ENCODE measurements at regions not wholly inside any gene's neighbourhood (a gene's known extent, or its start where the extent isn't known, plus 50 kb on each side); places are given as distances from the start of the nearest gene placed in this dataset.
A peak's percentile ranks its signal among the peaks of the same experiment; 100 is the strongest.
"Not testable (repeated sequence)": the region's sequence is repeated elsewhere in the genome, so short reads cannot be mapped to it uniquely, and the experiment has no call there.

- DNase-seq (no peak), FAIRE-seq (no peak), ATAC-seq (no peak)
- no peak for TF ChIP-seq CTCF (IDR thresholded peaks at IDR 0.05)
- H3K4me1 ChIP-seq = no peaks in the 10 kb centered on the region
- no peaks in the 10 kb centered on the region for H3K27me3 ChIP-seq
- H3K4me3 ChIP-seq = no peak overlapping the region
- intact Hi-C loops (cut with DNase I) = no loop called here
- WGBS, 2 donors = 93 to 96% methylated on average over 4 of the region's 4 CpGs
- H3K9me3 ChIP-seq = no peaks in the 10 kb centered on the region
- no peak overlapping the region for H3K27ac ChIP-seq
- no peaks in the 10 kb centered on the region for H3K36me3 ChIP-seq
Observed at GRCh38 chr2:111668274-111668616, 215.7 kb downstream of the ANAPC1 start.

DNA sequence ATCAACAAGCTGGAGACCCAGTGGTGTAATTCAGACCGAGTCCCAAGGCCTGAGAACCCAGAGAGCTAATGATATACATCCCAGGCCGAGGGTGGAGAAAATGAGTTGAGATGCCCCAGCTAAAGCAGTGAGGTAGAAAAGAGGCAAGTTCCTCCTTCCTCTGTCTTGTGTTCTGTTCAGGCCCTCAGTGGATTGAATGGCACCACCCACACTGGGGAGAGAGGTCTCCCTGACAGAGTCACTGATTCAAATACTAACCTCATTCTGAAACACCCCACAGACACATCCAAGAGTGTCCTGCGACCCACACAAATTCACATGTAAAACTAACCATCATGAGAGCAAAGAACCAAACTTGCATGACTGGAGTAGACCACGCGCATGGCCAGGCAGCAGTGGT lies 215.3 kb downstream of the ANAPC1 start:
- Histone ChIP-seq H3K9me3 (no peaks in the 10 kb centered on the region), H3K36me3 (no peaks in the 10 kb centered on the region), H3K4me3 (no peak overlapping the region), H3K27ac (no peak overlapping the region), H3K27me3 (no peaks in the 10 kb centered on the region), H3K4me1 (no peaks in the 10 kb centered on the region)
- DNase-seq (peak in 1 of 6 donors; percentile 1), FAIRE-seq (no peak), ATAC-seq (no peak)
- intact Hi-C loops (cut with DNase I) = no loop called here
- WGBS, 2 donors = 86 to 97% methylated on average over 5 of the region's 5 CpGs
- no peak for TF ChIP-seq CTCF (IDR thresholded peaks at IDR 0.05)

GRCh38 chr2:111669928-111670695 lies 213.9 kb downstream of the ANAPC1 start:
- TF ChIP-seq CTCF (IDR thresholded peaks at IDR 0.05) = no peak
- intact Hi-C loops (cut with DNase I) = no loop called here
- no peaks in the 10 kb centered on the region for H3K4me1 ChIP-seq
- no peak overlapping the region for H3K4me3 ChIP-seq
- no peak overlapping the region for H3K27ac ChIP-seq
- no peaks in the 10 kb centered on the region for H3K9me3 ChIP-seq
- DNase-seq = no peak
- ATAC-seq = no peak
- FAIRE-seq = no peak
- H3K36me3 ChIP-seq = no peaks in the 10 kb centered on the region
- H3K27me3 ChIP-seq = no peaks in the 10 kb centered on the region
- 87 to 92% methylated on average over 11 of the region's 11 CpGs for WGBS, 2 donors

- intact Hi-C loops (cut with DNase I) = no loop called here
- Histone ChIP-seq H3K27me3 (no peaks in the 10 kb centered on the region), H3K4me3 (no peak overlapping the region), H3K36me3 (no peaks in the 10 kb centered on the region), H3K9me3 (no peaks in the 10 kb centered on the region), H3K4me1 (no peaks in the 10 kb centered on the region), H3K27ac (no peak overlapping the region)
- FAIRE-seq (no peak), DNase-seq (peak in 1 of 6 donors; percentile 9), ATAC-seq (no peak)
- WGBS, 2 donors = 88 to 92% methylated on average over 6 of the region's 6 CpGs
- TF ChIP-seq CTCF (IDR thresholded peaks at IDR 0.05) = no peak
Observed at GRCh38 chr2:111670776-111671175, 213.2 kb downstream of the ANAPC1 start.

DNA sequence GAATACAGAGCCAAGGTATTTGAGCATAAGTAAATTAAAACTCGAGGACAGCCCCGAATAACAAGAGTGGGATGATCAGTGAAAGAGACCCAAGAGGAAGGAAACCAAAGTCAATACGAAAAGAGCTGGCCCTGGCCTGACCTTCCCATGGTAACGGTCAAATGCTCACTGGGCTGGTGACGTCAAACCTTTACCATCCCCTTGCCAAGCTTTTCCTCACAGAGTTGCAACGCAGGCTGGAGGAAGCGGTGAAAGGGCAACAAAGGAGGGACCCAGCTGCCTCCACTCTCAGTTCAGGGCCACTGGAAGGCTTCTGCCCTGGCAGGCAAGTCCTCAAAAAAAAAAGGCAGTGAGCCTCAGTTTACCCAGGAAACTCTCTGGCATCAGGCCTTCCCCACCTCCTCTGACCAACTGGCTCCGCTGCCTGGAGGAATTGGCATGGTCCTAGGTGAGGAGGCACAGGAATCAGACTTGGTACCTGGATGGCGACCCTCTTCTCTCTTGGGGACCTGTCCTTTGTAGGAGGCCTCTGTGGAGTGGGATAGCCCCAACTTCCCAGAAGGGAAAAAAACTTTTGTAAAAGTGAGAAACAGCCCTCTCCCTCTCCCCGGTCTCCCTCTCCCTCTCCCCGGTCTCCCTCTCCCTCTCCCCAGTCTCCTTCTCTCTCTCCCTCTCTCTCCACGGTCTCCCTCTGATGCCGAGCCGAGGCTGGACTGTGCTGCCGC lies 212.4 kb downstream of the ANAPC1 start:
- no peaks in the 10 kb centered on the region for H3K4me1 ChIP-seq
- no peaks in the 10 kb centered on the region for H3K36me3 ChIP-seq
- WGBS, 2 donors = 82 to 83% methylated on average over 11 to 15 of the region's 15 CpGs
- peak in 1 of 6 donors; percentile 33 for DNase-seq
- H3K9me3 ChIP-seq = no peaks in the 10 kb centered on the region
- no peak for TF ChIP-seq CTCF (IDR thresholded peaks at IDR 0.05)
- H3K27ac ChIP-seq = no peak overlapping the region
- no peak overlapping the region for H3K4me3 ChIP-seq
- intact Hi-C loops (cut with DNase I) = no loop called here
- peak in 3 of 4 donors; percentile 30 to 78 (median 61) for ATAC-seq
- no peaks in the 10 kb centered on the region for H3K27me3 ChIP-seq
- no peak for FAIRE-seq

GRCh38 chr2:111672641-111673040 lies 211.4 kb downstream of the ANAPC1 start:
- H3K9me3 ChIP-seq; H3K4me3 ChIP-seq; intact Hi-C loops (cut with DNase I); H3K36me3 ChIP-seq; FAIRE-seq; ATAC-seq; H3K27me3 ChIP-seq; H3K4me1 ChIP-seq; H3K27ac ChIP-seq: not testable (repeated sequence)
- peak in 1 of 6 donors; percentile 3 for DNase-seq
- 91 to 96% methylated on average over 14 to 25 of the region's 27 CpGs for WGBS, 2 donors
